Ovary (tissue), 7 donors: ENCODE measurements at regions not wholly inside any gene's neighbourhood (a gene's known extent, or its start where the extent isn't known, plus 50 kb on each side); places are given as distances from the start of the nearest gene placed in this dataset.
"Not testable (repeated sequence)": the region's sequence is repeated elsewhere in the genome, so short reads cannot be mapped to it uniquely, and the experiment has no call there.

ENCODE experiments used
- DNase-seq, 5 donors: peaks; one replicate each; pipeline ENCODE4 v3.0.0-alpha.2; 2019 to 2020
- H3K27ac ChIP-seq, 2 donors: fragments of 200-600 bp; one replicate each; pipeline versions ENCODE4 v1.5.1 to v1.8.0; 2019 to 2022
- H3K27me3 ChIP-seq: fragments of 200-600 bp; one replicate; pipeline ENCODE4 v1.8.0; 2022
- H3K36me3 ChIP-seq: fragments of 200-600 bp; sonication (generic); one replicate; pipeline ENCODE4 v1.5.1; 2019
- H3K4me1 ChIP-seq: one replicate; pipeline ENCODE4 v1.8.1; 2013; ENCODE audit warnings: mild to moderate bottlenecking, moderate library complexity; ENCODE audit not compliant: insufficient read depth
- H3K4me3 ChIP-seq: fragments of 200-600 bp; sonication (generic); one replicate; pipeline ENCODE4 v1.5.1; 2017
- H3K9me3 ChIP-seq, 2 donors: fragments of 200-600 bp in 1 of 2; sonication (generic) in 1 of 2; one replicate each; pipeline versions ENCODE4 v1.5.1 to v1.8.1; 2013 to 2019; ENCODE audit warnings: mild to moderate bottlenecking in 1 of 2, moderate library complexity in 1 of 2
- EP300 ChIP-seq: sonication (generic); formaldehyde crosslinking; IDR thresholded peaks from one replicate; pipeline ENCODE4 v1.6.1; 2017; ENCODE audit warnings: antibody characterized with exemption
- POLR2A ChIP-seq: fragments of 450-650 bp; IDR thresholded peaks from one replicate; pipeline ENCODE4 v1.6.1; 2017; ENCODE audit warnings: antibody characterized with exemption, mild to moderate bottlenecking, moderate library complexity
- WGBS, 3 donors: extraction: QIAGEN DNeasy Blood & Tissue Kit in 1 of 3; methylation state at CpG; one replicate each; pipeline versions ENCODE4 v1.1.5 to v1.1.7; 2013 to 2017; 5-methylcytosine and 5-hydroxymethylcytosine counted together
- intact Hi-C, 4 donors: fragments of 100-400 bp; cut with DNase I; formaldehyde crosslinking; loops; one replicate each; pipeline versions ENCODE4 v1.11.0 to v1.15.1; 2022 to 2023
- TF ChIP-seq, protein P1 (sequence below), 3 donors: fragments of 450-650 bp in 2 of 3; fragments of 200-600 bp in 1 of 3; IDR thresholded peaks; one replicate each; pipeline versions ENCODE4 v1.5.1 to v1.8.0; 2016 to 2022; ENCODE audit warnings: antibody characterized with exemption in 3 of 3, mild to moderate bottlenecking in 1 of 3
- donor health status: DM: no; HTN: no; CAD: no; lungs with moderate emphysema.
- donor health status: DM: no; HTN: no; CAD: no.
- donor health status: Bipolar disorder and iron deficiency.
- donor health status: DM: no; HTN: no; CAD: no.
- donor health status: DM: yes; HTN: yes; CAD: no.

- intact Hi-C loops = no loop called here
- Histone ChIP-seq H3K9me3 (no peaks in the 10 kb centered on the region), H3K4me1 (no peaks in the 10 kb centered on the region), H3K27me3 (no peaks in the 10 kb centered on the region), H3K36me3 (no peaks in the 10 kb centered on the region), H3K27ac (no peak overlapping the region), H3K4me3 (no peak overlapping the region)
- no peak for DNase-seq
- TF ChIP-seq EP300 (no peak), POLR2A (no peak)
- TF ChIP-seq, protein P1, sequence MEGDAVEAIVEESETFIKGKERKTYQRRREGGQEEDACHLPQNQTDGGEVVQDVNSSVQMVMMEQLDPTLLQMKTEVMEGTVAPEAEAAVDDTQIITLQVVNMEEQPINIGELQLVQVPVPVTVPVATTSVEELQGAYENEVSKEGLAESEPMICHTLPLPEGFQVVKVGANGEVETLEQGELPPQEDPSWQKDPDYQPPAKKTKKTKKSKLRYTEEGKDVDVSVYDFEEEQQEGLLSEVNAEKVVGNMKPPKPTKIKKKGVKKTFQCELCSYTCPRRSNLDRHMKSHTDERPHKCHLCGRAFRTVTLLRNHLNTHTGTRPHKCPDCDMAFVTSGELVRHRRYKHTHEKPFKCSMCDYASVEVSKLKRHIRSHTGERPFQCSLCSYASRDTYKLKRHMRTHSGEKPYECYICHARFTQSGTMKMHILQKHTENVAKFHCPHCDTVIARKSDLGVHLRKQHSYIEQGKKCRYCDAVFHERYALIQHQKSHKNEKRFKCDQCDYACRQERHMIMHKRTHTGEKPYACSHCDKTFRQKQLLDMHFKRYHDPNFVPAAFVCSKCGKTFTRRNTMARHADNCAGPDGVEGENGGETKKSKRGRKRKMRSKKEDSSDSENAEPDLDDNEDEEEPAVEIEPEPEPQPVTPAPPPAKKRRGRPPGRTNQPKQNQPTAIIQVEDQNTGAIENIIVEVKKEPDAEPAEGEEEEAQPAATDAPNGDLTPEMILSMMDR (IDR thresholded peaks at IDR 0.05) = no peak
Observed at GRCh38 chrX:125248931-125249330, 70.7 kb upstream of the TEX13C start.

DNA sequence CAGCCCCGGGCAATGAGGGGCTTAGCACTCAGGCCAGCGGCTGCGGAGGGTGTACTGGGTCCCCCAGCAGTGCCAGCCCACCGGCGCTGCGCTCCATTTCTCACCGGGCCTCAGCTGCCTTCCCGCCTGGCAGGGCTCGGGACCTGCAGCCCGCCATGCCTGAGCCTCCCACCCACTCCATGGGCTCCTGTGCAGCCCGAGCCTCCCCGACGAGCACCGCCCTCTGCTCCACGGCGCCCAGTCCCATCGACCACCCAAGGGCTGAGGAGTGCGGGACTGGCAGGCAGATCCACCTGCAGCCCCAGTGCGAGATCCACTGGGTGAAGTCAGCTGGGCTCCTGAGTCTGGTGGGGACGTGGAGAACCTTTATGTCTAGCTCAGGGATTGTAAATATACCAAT, 63.9 kb upstream of the TEX13C start:
- H3K9me3 ChIP-seq, H3K4me1 ChIP-seq, intact Hi-C loops, DNase-seq, H3K36me3 ChIP-seq, H3K4me3 ChIP-seq, H3K27me3 ChIP-seq, H3K27ac ChIP-seq: not testable (repeated sequence)
- WGBS, 3 donors = 89 to 94% (median 91%) methylated on average over 13 to 20 of the region's 20 CpGs

- no peak for TF ChIP-seq POLR2A
- TF ChIP-seq, protein P1 (IDR thresholded peaks at IDR 0.05) = no peak
- WGBS, 3 donors = 60 to 69% (median 64%) methylated on average over 6 of the region's 6 CpGs
- Histone ChIP-seq H3K9me3 (no peaks in the 10 kb centered on the region), H3K27me3 (no peaks in the 10 kb centered on the region), H3K27ac (no peak overlapping the region), H3K36me3 (no peaks in the 10 kb centered on the region), H3K4me1 (no peaks in the 10 kb centered on the region), H3K4me3 (no peak overlapping the region)
- no peak for DNase-seq
- intact Hi-C loops = no loop called here
Observed at GRCh38 chrX:125262836-125263235, 56.8 kb upstream of the TEX13C start.

DNA sequence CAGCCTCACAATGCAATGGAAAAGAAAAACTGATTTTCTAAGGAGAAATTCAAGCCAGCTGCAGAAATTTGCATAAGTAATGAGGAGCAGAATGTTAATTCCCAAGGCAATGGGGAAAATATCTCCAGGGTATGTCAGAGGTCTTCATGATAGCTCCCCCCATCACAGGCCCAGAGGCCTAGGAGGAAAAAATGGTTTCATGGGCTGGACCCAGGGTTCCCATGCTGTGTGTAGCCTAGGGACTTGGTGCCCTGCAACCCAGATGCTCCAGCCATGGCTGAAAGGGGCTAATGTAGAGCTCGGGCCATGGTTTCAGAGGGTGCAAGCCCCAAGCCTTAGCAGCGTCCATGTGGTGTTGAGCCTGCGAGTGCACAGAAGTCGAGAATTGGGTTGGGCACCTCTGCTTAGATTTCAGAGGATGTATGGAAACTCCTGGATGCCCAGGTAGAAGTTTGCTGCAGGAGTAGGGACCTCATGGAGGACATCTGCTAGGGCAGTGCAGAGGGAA, 53.5 kb upstream of the TEX13C start:
- no peak for TF ChIP-seq EP300
- TF ChIP-seq, protein P1 (IDR thresholded peaks at IDR 0.05) = no peak
- no peak for TF ChIP-seq POLR2A
- no peaks in the 10 kb centered on the region for H3K4me1 ChIP-seq
- no peaks in the 10 kb centered on the region for H3K36me3 ChIP-seq
- no peak overlapping the region for H3K27ac ChIP-seq
- no peak overlapping the region for H3K4me3 ChIP-seq
- DNase-seq = no peak
- intact Hi-C loops = no loop called here
- WGBS, 3 donors = 82 to 92% (median 91%) methylated on average over 4 of the region's 4 CpGs
- no peaks in the 10 kb centered on the region for H3K9me3 ChIP-seq
- H3K27me3 ChIP-seq = no peaks in the 10 kb centered on the region
